Liver (tissue), 7 donors: ENCODE measurements at regions not wholly inside any gene's neighbourhood (a gene's known extent, or its start where the extent isn't known, plus 50 kb on each side); places are given as distances from the start of the nearest gene placed in this dataset.

Experiments used
- DNase-seq: peaks from one replicate; pipeline ENCODE4 v3.0.0-alpha.2; 2017; ENCODE audit warnings: low spot score
- H3K27ac ChIP-seq, 2 donors: one replicate each; pipeline ENCODE4 v1.7.0; 2013; ENCODE audit warnings: inconsistent platforms in 2 of 2, low read length in 2 of 2, control low read depth in 1 of 2, low read depth in 1 of 2, mild to moderate bottlenecking in 1 of 2
- H3K27me3 ChIP-seq, 4 donors: one replicate each; pipeline versions ENCODE4 v1.6.1 to v1.7.0; 2013; ENCODE audit warnings: low read length in 3 of 4, inconsistent platforms in 1 of 4, mild to moderate bottlenecking in 1 of 4, moderate library complexity in 1 of 4; ENCODE audit not compliant: control insufficient read depth in 4 of 4, insufficient read depth in 4 of 4
- H3K36me3 ChIP-seq, 4 donors: one replicate each; pipeline versions ENCODE4 v1.6.1 to v1.7.0; 2013; ENCODE audit warnings: low read length in 3 of 4, mild to moderate bottlenecking in 3 of 4, low read depth in 1 of 4, moderate library complexity in 1 of 4; ENCODE audit not compliant: control insufficient read depth in 4 of 4, insufficient read depth in 3 of 4
- H3K4me1 ChIP-seq, 4 donors: one replicate each; pipeline versions ENCODE4 v1.6.1 to v1.7.0; 2013; ENCODE audit warnings: low read length in 3 of 4, mild to moderate bottlenecking in 3 of 4, moderate library complexity in 1 of 4; ENCODE audit not compliant: control insufficient read depth in 4 of 4, insufficient read depth in 4 of 4
- H3K4me3 ChIP-seq, 3 donors: one replicate each; pipeline versions ENCODE4 v1.6.1 to v1.7.0; 2013; ENCODE audit warnings: low read length in 3 of 3, control low read depth in 1 of 3, low read depth in 1 of 3, mild to moderate bottlenecking in 1 of 3
- H3K9ac ChIP-seq, 2 donors: one replicate each; pipeline ENCODE4 v1.7.0; 2013; ENCODE audit warnings: low read length in 2 of 2, mild to moderate bottlenecking in 2 of 2, moderate library complexity in 2 of 2, control low read depth in 1 of 2, low read depth in 1 of 2
- H3K9me3 ChIP-seq, 4 donors: one replicate each; pipeline versions ENCODE4 v1.6.1 to v1.7.0; 2013; ENCODE audit warnings: low read length in 3 of 4; ENCODE audit not compliant: control insufficient read depth in 4 of 4
- CTCF ChIP-seq: fragments of 150-350 bp; IDR thresholded peaks from 2 replicates; pipeline ENCODE4 v1.5.1; 2017; ENCODE audit warnings: improper control_type of control experiment, low read depth, low read length; ENCODE audit not compliant: missing input control
- EGR1 ChIP-seq, 2 donors: IDR thresholded peaks; 2 replicates each; pipeline ENCODE4 v1.6.1; 2016 to 2018; ENCODE audit warnings: antibody characterized with exemption in 2 of 2, low read depth in 2 of 2
- FOXA1 ChIP-seq: IDR thresholded peaks from 2 replicates; pipeline ENCODE4 v1.6.1; 2016; ENCODE audit warnings: antibody characterized with exemption
- FOXA2 ChIP-seq: IDR thresholded peaks from 2 replicates; pipeline ENCODE4 v1.6.1; 2016; ENCODE audit warnings: antibody characterized with exemption
- GABPA ChIP-seq, 2 donors: IDR thresholded peaks in 1 of 2; conservative IDR thresholded peaks in 1 of 2; 2 replicates each; pipeline ENCODE4 v1.6.1; 2016; ENCODE audit warnings: antibody characterized with exemption in 2 of 2, mild to moderate bottlenecking in 1 of 2, moderate library complexity in 1 of 2
- HNF4A ChIP-seq, 2 donors: conservative IDR thresholded peaks; 2 replicates each; pipeline ENCODE4 v1.6.1; 2016; ENCODE audit warnings: antibody characterized with exemption in 2 of 2, mild to moderate bottlenecking in 2 of 2
- HNF4G ChIP-seq: IDR thresholded peaks from 2 replicates; pipeline ENCODE4 v1.6.1; 2016; ENCODE audit warnings: antibody characterized with exemption
- JUND ChIP-seq, 2 donors: IDR thresholded peaks; 2 replicates each; pipeline ENCODE4 v1.6.1; 2016; ENCODE audit warnings: antibody characterized with exemption in 2 of 2
- MAX ChIP-seq: IDR thresholded peaks from 2 replicates; pipeline ENCODE4 v1.6.1; 2016; ENCODE audit warnings: antibody characterized with exemption
- NR2F2 ChIP-seq: IDR thresholded peaks from 2 replicates; pipeline ENCODE4 v1.6.1; 2016; ENCODE audit warnings: antibody characterized with exemption
- REST ChIP-seq: IDR thresholded peaks from 2 replicates; pipeline ENCODE4 v1.6.1; 2016; ENCODE audit warnings: antibody characterized with exemption, mild to moderate bottlenecking
- RXRA ChIP-seq, 2 donors: IDR thresholded peaks; 2 replicates each; pipeline ENCODE4 v1.6.1; 2017 to 2018; ENCODE audit warnings: antibody characterized with exemption in 2 of 2, mild to moderate bottlenecking in 1 of 2
- SP1 ChIP-seq: IDR thresholded peaks from 2 replicates; pipeline ENCODE4 v1.6.1; 2018; ENCODE audit warnings: antibody characterized with exemption, mild to moderate bottlenecking
- TAF1 ChIP-seq: conservative IDR thresholded peaks from 2 replicates; pipeline ENCODE4 v1.6.1; 2016; ENCODE audit warnings: antibody characterized with exemption, mild to moderate bottlenecking
- YY1 ChIP-seq: IDR thresholded peaks from 2 replicates; pipeline ENCODE4 v1.6.1; 2016; ENCODE audit warnings: antibody characterized with exemption, mild to moderate bottlenecking
- ZBTB33 ChIP-seq: IDR thresholded peaks from 2 replicates; pipeline ENCODE4 v1.6.1; 2016; ENCODE audit warnings: antibody characterized with exemption
- donor health status: healthy.
- donor health status: healthy.
- donor health status: healthy.
- donor health status: healthy.

- TF ChIP-seq CTCF (no peak), FOXA1 (no peak), NR2F2 (no peak)
These were observed 176.5 kb upstream of the SOX11 start (continued) for GRCh38 chr2:5515693-5516092.

GRCh38 chr2:5519286-5519685 lies 172.9 kb upstream of the SOX11 start:
- Histone ChIP-seq H3K9ac (no peak overlapping the region), H3K4me3 (no peak overlapping the region), H3K36me3 (no peaks in the 10 kb centered on the region), H3K4me1 (no peaks in the 10 kb centered on the region), H3K27ac (no peak overlapping the region), H3K27me3 (no peaks in the 10 kb centered on the region), H3K9me3 (no peaks in the 10 kb centered on the region)
- DNase-seq, result no peak
- TF ChIP-seq HNF4G (no peak), FOXA2 (no peak), GABPA (IDR thresholded peaks at IDR 0.05 in 1 of 2, conservative IDR thresholded peaks at IDR 0.05 in 1 of 2) (no peak), HNF4A (conservative IDR thresholded peaks at IDR 0.05) (no peak), ZBTB33 (no peak), JUND (IDR thresholded peaks at IDR 0.05) (no peak), REST (no peak), TAF1 (no peak), SP1 (no peak), EGR1 (IDR thresholded peaks at IDR 0.05; ENCODE audit: low read depth in 2 of 2) (no peak), YY1 (no peak), RXRA (IDR thresholded peaks at IDR 0.05) (no peak), MAX (no peak), CTCF (no peak), NR2F2 (no peak)
